Uterus (tissue), 3 donors: ENCODE measurements at regions not wholly inside any gene's neighbourhood (a gene's known extent, or its start where the extent isn't known, plus 50 kb on each side); places are given as distances from the start of the nearest gene placed in this dataset.
A peak's percentile ranks its signal among the peaks of the same experiment; 100 is the strongest.
"Not testable (repeated sequence)": the region's sequence is repeated elsewhere in the genome, so short reads cannot be mapped to it uniquely, and the experiment has no call there.

ENCODE experiments used
- DNase-seq, 2 donors: peaks; one replicate each; pipeline ENCODE4 v3.0.0-alpha.2; 2019 to 2020
- H3K27ac ChIP-seq, 2 donors: fragments of 200-600 bp; sonication (generic); 1 replicate in 1 of 2; 2 replicates in 1 of 2; pipeline ENCODE4 v1.5.1; 2016 to 2018
- H3K27me3 ChIP-seq, 2 donors: fragments of 200-600 bp; sonication (generic); one replicate each; pipeline ENCODE4 v1.5.1; 2018 to 2019; ENCODE audit warnings: control low read depth in 1 of 2
- H3K36me3 ChIP-seq, 2 donors: fragments of 200-600 bp; sonication (generic); one replicate each; pipeline ENCODE4 v1.5.1; 2019; ENCODE audit warnings: control low read depth in 1 of 2
- H3K4me1 ChIP-seq, 2 donors: fragments of 200-600 bp; sonication (generic); one replicate each; pipeline ENCODE4 v1.5.1; 2018 to 2019; ENCODE audit warnings: control low read depth in 1 of 2
- H3K4me3 ChIP-seq, 2 donors: fragments of 200-600 bp; sonication (generic); 1 replicate in 1 of 2; 2 replicates in 1 of 2; pipeline ENCODE4 v1.5.1; 2018 to 2019; ENCODE audit warnings: mild to moderate bottlenecking in 1 of 2
- H3K9me3 ChIP-seq, 2 donors: fragments of 200-600 bp; sonication (generic); one replicate each; pipeline ENCODE4 v1.5.1; 2019; ENCODE audit warnings: control low read depth in 1 of 2
- POLR2A ChIP-seq, 2 donors: fragments of 450-650 bp; IDR thresholded peaks; one replicate each; pipeline ENCODE4 v1.6.1; 2016; ENCODE audit warnings: antibody characterized with exemption in 2 of 2, mild to moderate bottlenecking in 1 of 2, moderate library complexity in 1 of 2
- intact Hi-C: fragments of 100-400 bp; cut with DNase I; formaldehyde crosslinking; loops from one replicate; pipeline ENCODE4 v1.15.1; 2023; ENCODE audit warnings: low total_unique reads
- TF ChIP-seq, protein P1 (sequence below), 4 experiments: fragments of 200-600 bp in 2 of 4; fragments of 450-650 bp in 2 of 4; sonication (generic) in 2 of 4; IDR thresholded peaks; one replicate each; pipeline ENCODE4 v1.5.1; 2016 to 2019; ENCODE audit warnings: antibody characterized with exemption in 4 of 4, mild to moderate bottlenecking in 2 of 4, moderate library complexity in 1 of 4
- donor health status: DM: yes; HTN: yes; CAD: no.

DNA sequence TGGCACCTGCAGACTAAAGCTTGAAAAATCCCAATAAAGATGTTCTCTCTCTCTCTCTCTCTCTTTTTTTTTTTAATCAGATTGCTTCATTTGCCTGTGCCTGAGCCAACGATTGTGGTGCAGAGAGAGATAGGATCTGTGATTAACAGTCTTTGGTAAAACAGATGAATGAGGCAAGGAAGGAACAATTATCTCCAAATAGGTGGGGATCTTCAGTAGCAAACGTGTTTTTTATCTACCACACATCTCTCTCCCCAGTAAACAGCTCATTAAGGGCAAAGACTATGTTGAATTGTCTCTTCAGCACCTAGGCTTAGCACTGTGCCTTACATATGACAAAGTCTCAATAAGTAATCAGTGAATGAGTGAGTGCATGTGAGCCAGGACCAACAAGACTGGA, 96.3 kb downstream of the SMIM20 start:
- H3K27ac ChIP-seq = no peak overlapping the region
- H3K9me3 ChIP-seq = no peaks in the 10 kb centered on the region
- peaks cover 0 to 2% of the 10 kb centered on the region in 2 donors for H3K4me1 ChIP-seq
- no peak for DNase-seq
- intact Hi-C loops = no loop called here
- no peaks in the 10 kb centered on the region for H3K27me3 ChIP-seq
- no peaks in the 10 kb centered on the region for H3K36me3 ChIP-seq
- no peak overlapping the region for H3K4me3 ChIP-seq
- TF ChIP-seq, protein P1, sequence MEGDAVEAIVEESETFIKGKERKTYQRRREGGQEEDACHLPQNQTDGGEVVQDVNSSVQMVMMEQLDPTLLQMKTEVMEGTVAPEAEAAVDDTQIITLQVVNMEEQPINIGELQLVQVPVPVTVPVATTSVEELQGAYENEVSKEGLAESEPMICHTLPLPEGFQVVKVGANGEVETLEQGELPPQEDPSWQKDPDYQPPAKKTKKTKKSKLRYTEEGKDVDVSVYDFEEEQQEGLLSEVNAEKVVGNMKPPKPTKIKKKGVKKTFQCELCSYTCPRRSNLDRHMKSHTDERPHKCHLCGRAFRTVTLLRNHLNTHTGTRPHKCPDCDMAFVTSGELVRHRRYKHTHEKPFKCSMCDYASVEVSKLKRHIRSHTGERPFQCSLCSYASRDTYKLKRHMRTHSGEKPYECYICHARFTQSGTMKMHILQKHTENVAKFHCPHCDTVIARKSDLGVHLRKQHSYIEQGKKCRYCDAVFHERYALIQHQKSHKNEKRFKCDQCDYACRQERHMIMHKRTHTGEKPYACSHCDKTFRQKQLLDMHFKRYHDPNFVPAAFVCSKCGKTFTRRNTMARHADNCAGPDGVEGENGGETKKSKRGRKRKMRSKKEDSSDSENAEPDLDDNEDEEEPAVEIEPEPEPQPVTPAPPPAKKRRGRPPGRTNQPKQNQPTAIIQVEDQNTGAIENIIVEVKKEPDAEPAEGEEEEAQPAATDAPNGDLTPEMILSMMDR (IDR thresholded peaks at IDR 0.05) = no peak
- TF ChIP-seq POLR2A (IDR thresholded peaks at IDR 0.05) = no peak

DNA sequence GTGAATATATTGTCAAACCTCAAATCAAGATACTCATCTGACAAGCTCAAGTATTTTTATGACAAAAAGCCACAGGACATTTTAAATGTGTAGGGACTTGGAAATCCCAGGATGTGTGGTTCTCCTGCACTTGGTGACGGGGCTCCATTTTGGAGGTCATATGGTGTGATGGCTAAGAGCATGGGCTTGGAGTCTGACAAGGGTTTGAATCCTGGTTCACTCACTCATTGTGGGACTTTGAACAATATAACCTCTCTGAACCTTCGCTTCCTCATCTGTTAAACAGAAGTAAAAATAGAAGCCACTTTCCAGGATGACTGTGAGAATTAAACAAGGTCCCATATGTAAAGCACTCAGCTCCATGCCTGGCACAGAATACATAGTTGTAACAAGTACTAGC, 99.6 kb downstream of the SMIM20 start:
- no peak for TF ChIP-seq POLR2A (IDR thresholded peaks at IDR 0.05)
- TF ChIP-seq, protein P1 (IDR thresholded peaks at IDR 0.05) = no peak
- Histone ChIP-seq H3K4me3 (no peak overlapping the region), H3K36me3 (no peaks in the 10 kb centered on the region), H3K4me1 (peaks cover 0 to 7% of the 10 kb centered on the region in 2 donors), H3K27ac (no peak overlapping the region), H3K27me3 (no peaks in the 10 kb centered on the region), H3K9me3 (no peaks in the 10 kb centered on the region)
- intact Hi-C loops = no loop called here
- DNase-seq = no peak

DNA sequence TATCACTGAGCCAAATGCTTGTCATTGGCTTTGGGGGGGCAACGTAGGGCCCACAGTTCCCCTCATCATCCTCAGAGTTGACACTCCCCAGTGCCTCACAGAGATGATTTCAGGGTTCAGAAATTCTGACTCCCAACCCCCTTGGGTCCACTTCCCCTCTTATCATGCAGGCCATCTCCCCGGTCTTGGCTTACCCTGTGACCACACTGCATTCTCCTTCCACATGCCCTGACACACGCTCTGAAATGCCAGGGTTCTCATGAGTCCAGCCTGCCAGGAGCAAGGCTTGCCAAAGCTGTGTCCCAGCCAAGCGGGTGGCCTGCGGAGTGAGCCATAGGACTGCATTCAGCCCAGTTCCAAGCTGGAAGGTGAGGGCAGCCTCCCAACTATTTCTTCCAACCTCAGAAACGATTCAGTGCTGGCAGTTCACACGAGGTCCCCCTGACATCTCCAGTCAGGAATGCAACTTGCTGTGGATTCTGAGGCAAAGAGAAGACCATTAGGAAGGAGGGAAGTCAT, 101.2 kb downstream of the SMIM20 start:
- intact Hi-C loops = no loop called here
- peak; percentile 47 to 60 for DNase-seq
- TF ChIP-seq, protein P1 (IDR thresholded peaks at IDR 0.05) = no peak
- no peak for TF ChIP-seq POLR2A (IDR thresholded peaks at IDR 0.05)
- no peaks in the 10 kb centered on the region for H3K9me3 ChIP-seq
- no peaks in the 10 kb centered on the region for H3K36me3 ChIP-seq
- peaks cover 0 to 7% of the 10 kb centered on the region in 2 donors for H3K4me1 ChIP-seq
- no peak overlapping the region for H3K27ac ChIP-seq
- no peaks in the 10 kb centered on the region for H3K27me3 ChIP-seq
- no peak overlapping the region for H3K4me3 ChIP-seq

DNA sequence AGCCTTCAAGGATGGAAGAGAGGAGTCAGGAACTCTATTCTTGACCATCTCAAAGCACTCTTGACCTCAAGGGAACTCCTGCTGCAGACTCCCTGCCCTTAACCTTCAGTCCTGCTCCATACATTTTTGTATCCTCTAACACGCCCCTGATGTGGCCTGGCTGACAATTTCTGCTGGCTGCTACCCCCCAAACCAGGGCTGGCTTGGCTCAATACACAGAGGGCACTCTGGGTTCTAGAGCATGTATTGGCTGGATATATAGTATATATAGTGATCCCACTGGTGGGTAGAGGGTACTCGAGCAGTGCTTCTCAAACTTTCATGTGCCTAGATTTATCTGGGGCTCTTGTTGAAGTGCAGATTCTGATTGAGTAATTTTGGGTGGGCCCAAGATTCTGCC, 101.9 kb downstream of the SMIM20 start:
- H3K27ac ChIP-seq = no peak overlapping the region

GRCh38 chr4:26017531-26017930, 103.5 kb downstream of the SMIM20 start:
- H3K27me3 ChIP-seq = no peaks in the 10 kb centered on the region
- H3K4me1 ChIP-seq = peaks cover 7 to 9% of the 10 kb centered on the region in 2 donors
- DNase-seq = no peak
- TF ChIP-seq POLR2A (IDR thresholded peaks at IDR 0.05) = no peak
- TF ChIP-seq, protein P1 (IDR thresholded peaks at IDR 0.05) = no peak
- no peak overlapping the region for H3K27ac ChIP-seq
- intact Hi-C loops = no loop called here
- no peak overlapping the region for H3K4me3 ChIP-seq
- H3K9me3 ChIP-seq = no peaks in the 10 kb centered on the region
- no peaks in the 10 kb centered on the region for H3K36me3 ChIP-seq

More for the DNA sequence above, 101.9 kb downstream of the SMIM20 start:
- TF ChIP-seq, protein P1 (IDR thresholded peaks at IDR 0.05) = no peak
- TF ChIP-seq POLR2A (IDR thresholded peaks at IDR 0.05) = no peak
- H3K4me3 ChIP-seq = no peak overlapping the region
- no peak for DNase-seq
- H3K27me3 ChIP-seq = no peaks in the 10 kb centered on the region
- H3K36me3 ChIP-seq = no peaks in the 10 kb centered on the region
- intact Hi-C loops = no loop called here
- H3K4me1 ChIP-seq = peaks cover 0 to 7% of the 10 kb centered on the region in 2 donors
- H3K9me3 ChIP-seq = no peaks in the 10 kb centered on the region

DNA sequence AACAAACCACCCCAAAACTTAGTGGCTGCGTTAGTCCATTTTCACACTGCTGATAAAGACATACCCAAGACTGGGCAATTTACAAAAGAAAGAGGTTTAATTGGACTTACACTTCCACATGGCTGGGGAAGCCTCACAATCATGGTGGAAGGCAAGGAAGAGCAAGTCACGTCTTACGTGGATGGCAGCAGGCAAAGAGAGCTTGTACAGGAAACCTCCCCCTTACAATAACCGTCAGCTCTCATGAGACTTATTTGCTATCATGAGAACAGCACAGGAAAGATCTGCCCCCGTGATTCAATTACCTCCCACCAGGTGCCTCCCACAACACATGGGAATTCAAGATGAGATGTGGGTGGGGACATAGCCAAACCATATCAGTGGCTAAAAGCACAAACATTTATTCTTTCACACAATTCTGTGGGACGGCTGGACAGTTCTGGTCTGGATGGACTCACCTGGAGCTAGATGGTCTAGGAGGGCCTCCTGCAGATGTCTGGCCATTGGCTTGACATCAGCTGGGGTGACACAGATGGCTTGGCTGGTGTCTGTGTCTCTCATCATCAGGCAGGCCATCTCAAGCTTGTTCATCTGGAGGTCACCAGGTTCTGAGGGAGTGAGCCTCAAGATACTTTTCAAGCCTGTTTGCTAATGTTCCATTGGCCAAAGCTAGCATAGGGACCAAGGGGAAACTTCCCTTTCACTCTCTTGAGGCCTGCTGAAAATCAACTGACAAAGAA, 104.1 kb downstream of the SMIM20 start:
- peaks cover 7 to 15% of the 10 kb centered on the region in 2 donors for H3K4me1 ChIP-seq
- H3K27ac ChIP-seq, H3K4me3 ChIP-seq, DNase-seq, intact Hi-C loops, H3K9me3 ChIP-seq, H3K27me3 ChIP-seq, H3K36me3 ChIP-seq: not testable (repeated sequence)
